Stimulated activated CD4-positive, alpha-beta T cell treated with anti-CD3 and anti-CD28 coated beads, Interleukin-1b, Interleukin-23, amount 100 ng/mL, for 48 hours (primary cell): ENCODE measurements at regions not wholly inside any gene's neighbourhood (a gene's known extent, or its start where the extent isn't known, plus 50 kb on each side); places are given as distances from the start of the nearest gene placed in this dataset.
"Not testable (repeated sequence)": the region's sequence is repeated elsewhere in the genome, so short reads cannot be mapped to it uniquely, and the experiment has no call there.

ENCODE experiments used
- DNase-seq: peaks from one replicate; pipeline ENCODE4 v3.0.0-alpha.2; 2020

DNA sequence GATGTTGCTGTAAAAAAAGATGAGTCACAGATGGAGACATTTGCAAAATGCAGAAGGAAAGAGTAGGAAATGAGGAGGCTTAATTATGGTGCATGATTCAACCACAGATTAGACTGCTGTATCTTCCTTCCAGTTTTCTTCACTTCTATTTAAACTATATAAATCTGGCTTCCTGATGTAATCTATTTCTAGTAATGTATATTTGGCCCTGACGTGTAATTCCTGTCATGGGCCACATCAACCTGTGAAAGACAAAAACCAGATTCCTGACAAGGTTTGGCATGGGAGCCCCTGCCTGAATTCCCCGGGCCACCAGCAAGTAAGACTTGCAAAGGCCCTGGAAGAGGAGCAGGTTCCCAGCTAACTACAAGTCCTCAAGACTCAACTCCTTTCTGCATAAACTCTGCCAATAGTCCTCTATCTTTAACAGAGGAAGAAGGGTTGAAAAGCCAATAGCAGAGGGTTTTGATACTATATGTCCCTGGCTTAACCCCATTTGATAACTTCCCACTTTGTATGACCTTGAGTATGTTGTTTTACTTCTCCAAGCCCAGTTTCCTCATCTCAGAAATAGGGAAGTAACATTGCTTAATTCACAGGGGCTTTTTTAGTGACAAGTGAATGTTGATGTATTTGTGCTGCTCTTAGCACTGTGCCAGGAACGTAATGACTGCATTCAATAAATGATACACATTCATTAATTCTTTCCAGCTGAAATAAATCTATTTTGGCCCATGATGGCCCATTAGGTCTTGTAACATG is 172.7 kb downstream of the SPRY2 start:
- DNase-seq: no peak

DNA sequence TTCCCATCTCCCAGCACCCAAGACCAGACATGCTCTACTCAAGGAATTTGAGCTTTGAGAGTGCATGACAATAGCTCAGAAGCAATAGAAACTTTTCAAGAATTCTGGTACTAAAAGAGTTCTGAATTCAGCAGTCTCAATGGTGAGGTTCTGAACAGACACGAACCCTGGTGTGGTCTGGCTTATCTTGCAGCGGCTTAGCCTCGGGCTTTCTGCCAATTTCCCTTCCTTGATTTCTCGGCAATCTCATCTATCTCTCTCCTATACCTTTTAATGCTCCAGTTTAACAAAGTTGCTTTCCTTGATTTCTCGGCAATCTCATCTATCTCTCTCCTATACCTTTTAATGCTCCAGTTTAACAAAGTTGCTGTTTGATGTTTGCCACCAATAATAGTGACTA is 174.6 kb downstream of the SPRY2 start:
- no peak for DNase-seq

DNA sequence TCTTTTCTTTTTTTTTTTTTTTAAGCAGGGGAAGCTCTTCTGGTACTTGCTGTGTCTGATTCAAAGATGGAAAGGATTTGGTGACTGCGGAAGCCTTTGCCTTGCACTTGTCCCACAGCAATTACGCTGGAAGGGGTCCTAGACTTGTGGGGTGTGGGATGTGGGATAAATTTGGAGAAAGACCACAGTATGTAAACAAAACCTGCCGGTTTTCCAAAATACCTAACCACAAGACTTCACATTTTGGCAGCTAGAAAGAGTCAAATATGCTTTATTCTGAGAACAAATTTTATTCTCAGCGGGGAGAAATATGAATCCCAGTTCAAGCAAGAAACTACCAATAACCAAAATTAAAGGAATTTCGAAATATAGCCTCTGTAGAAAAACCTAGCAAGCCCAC is 176.5 kb downstream of the SPRY2 start:
- DNase-seq: no peak

DNA sequence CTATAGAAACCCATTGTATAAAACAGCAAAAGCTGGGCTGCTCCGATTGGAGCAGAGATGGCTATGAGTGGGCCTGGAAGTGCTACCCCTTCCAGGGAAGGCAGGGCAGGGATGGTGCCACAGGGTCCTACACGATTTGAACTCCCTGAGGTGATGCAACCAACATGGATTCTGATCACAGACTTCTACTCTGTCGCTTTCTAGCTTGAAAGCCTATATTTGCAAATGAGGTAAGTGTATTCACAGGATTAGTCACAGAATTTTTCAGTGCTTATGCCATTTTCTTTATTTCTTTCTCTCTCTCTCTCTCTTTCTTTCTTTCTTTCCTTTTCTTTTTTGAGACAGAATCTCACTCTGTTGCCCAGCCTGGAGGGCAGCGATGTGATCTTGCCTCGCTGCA is 179.0 kb downstream of the SPRY2 start:
- DNase-seq: no peak

DNA sequence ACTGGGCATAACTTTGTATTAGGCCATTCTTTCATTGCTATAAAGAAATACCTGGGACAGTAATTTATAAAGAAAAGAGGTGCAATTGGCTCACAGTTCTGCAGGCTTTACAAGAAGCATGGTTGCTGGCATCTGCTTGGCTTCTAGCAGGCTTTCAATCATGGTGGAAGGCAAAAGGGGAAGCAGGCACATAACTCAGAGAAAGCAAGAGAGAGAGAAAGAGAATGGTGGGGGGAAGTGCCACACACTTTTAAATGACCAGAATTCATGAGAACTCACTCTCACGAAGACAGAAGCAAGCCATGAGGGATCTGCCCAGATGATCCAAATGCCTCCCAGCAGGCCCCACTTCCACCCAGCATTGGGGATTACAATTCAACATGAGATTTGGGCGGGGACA is 179.7 kb downstream of the SPRY2 start:
- no peak for DNase-seq

DNA sequence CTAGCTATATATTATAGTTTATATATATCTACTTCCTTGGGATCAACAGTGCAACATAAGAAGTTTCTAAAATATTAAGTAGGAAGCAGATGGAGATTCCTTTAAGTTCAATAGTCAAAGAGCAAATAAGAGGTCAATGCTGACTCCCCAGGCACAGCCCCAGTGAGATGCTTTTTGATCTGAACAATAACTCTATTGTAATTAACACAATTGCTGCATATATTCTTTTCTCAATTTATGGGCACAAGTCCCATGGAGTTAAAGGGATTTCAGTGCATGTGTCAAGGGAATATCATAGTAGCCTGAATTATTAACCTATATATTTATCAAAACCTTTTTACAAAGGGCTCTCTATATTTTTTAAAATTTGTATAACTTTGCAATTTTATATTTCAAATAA is 180.8 kb downstream of the SPRY2 start:
- no peak for DNase-seq

DNA sequence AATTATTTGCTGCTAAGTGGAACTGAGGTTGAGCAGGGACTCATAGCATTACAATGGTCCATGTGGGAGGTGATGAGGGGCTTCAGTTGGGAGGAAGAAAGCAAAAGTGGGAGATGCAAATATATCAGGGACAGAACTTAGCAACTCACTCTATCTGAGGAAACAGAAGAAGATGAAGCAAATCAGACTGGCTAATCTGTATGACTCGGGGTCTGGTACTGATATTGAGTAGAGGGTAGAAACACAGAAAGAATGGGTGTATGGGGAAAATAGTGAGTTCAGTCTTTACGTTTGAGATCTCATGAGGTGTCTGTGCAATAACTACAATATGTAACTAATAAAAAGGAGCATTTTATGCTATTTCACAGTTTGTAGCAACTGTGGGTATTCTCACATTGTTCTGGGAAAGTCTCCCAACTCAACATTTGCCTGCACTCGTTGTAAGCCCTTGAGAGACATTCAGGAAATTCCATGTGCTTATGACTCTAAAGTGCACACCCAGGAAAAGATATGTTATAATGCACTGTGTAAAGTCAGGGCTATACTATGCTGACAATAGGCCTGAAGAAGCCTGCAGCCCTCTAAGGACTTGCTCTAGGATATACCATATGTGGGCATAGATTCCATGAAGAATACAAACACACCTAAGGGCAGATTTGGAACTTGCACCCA is 183.5 kb downstream of the SPRY2 start:
- no peak for DNase-seq

DNA sequence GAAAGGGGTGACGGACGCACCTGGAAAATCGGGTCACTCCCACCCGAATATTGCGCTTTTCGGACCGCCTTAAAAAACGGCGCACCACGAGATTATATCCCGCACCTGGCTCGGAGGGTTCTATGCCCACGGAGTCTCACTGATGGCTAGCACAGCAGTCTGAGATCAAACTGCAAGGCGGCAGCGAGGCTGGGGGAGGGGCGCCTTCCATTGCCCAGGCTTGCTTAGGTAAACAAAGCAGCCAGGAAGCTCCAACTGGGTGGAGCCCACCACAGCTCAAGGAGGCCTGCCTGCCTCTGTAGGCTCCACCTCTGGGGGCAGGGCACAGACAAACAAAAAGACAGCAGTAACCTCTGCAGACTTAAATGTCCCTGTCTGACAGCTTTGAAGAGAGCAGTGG is 188.8 kb downstream of the SPRY2 start:
- not testable (repeated sequence) for DNase-seq

DNA sequence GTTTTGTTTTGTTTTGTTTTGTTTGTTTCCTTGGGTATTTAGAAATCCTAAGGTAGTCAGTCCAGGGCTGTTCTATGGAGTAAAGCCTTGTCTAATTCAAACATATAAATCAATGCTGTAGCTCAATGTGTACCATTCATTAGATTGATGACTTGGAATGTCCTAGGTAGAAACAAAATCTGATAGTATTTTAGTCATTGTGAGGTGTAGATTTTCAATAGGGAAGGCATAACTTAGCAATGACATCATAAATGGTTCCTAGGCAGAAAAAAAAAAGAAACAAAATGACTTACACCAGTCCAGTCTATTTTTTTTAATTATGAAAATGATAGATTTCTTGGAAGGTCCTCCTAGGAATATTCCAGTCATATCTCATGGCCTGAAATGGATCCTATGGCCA is 189.9 kb downstream of the SPRY2 start:
- no peak for DNase-seq

DNA sequence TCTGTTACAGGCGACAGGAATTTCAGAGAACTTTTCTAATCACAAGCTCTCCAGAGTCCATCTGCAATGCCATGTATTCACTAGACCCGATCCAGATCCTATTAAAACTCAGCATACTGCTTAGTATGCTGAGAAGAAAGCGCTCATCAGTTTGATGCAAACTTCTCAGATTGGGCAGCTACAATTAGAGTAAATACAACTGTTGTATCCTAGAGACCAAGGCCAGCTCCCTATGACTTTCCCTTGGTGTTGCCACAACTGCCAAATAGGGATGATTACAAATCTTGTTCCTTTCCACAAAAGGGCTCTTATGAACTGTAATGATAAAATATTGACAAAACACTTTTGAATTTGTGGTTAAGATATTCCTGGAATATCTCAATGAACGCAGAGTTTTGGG is 191.2 kb downstream of the SPRY2 start:
- no peak for DNase-seq

DNA sequence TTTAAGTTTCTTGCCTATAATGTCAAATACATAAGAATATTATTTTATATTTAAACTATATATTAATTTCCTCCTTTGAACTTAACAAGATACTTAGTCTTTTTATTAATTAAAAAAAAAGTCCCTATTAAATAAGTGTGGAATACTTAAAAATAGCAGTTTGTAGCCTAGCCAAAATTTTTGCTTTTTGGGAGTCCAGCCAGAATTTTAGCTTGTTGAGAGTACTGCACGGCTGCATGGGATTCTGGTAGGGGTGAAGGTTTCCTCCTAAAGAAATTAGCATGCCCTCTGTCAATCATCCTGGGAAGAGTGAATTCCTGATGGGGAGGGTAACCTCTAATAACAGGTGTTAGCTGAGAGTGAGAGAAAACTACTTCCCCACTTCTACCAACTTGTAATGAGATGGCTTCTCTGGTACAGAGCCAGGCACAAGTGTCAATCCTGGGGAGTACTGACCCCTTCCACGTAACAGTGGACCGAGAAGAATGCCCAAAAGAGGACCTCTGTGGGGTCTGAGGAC is 195.7 kb downstream of the SPRY2 start:
- no peak for DNase-seq

DNA sequence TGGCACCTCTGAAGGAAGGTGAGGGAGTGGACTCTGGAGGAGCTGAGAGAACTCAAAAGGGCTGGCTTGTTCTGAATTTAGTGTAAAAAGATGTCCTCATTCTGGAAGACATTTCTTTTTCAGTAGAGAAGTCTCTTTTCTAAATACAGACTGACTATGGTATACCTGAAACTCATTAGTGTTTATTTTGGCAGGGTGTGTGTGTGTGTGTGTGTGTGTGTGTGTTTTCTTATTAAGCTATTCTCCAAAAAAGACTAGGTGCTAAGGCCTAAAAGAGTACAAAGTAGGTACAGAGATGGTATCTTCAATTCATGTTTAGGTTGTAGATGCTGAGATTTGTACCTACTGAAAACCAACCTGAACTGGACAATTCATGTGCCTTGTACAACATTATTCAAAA is 196.4 kb downstream of the SPRY2 start:
- no peak for DNase-seq

DNA sequence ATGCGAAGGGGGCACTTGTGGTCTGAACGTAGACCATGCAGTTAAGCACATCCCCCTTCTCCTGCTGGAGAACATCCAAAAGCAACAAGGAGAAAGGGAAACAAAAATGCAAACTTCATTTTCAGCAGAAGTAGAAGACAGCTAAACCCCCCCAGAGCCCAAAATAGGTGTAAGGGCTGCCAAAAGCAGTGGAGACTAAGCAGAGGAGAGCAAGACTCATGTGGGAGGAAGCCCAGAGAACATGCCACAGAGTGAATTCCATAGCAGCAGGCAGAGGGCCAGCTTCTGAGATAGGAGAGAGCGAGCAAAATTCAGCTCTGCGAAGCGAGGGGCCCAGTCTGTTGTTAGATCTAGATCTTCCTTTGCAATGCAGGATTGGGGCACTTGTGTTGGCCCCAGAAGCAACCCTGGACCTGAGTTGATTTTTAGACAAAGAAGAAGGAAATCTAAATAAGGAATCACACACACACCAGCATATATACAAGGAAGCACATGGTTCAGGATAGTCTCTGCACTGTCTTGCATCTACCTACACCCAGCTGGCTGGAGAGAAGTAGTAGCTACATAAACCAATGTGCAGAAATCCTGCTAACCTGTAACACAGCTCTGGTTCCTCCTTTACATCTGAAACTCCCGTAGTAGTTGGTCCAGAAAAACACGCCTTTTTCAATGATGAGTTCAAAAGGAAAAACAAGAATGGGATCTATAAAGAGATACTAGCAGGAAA is 199.6 kb downstream of the SPRY2 start:
- DNase-seq: no peak

DNA sequence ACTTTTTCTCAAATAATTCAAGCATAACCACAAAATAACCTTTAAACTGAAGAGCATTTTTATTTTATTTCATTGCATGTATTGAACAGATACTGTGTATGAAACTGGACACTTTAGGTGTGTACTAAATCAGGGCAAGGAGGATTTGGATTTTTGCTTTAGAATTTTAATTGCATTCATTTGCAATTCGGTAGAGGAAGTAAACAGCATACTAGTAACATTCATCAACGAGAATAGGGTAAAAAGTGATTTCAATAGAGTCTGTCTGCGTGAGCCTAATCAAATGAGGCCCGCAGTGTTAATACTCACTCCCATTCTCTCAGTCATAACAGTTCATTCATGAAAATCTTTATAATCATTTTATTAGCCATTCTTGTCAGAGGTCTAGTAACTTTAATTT is 200.2 kb downstream of the SPRY2 start:
- no peak for DNase-seq

DNA sequence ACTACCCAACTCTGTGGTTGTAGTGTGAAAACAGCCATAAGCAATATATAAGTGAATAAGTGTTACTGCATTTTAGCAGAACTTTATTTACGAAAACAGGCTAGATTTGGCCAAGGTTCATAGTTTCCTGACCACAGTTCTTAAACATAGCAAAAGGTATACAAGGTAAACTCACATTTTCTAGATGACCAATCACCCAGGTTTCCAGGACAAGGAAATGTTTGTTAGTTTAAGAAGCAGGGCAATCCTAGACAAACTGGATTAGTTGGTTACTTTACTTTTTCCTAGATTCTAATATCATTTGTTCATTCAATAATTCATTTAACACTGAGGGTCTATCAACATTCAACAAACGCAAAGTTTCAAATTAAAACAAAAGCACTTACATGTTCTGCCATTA is 201.7 kb downstream of the SPRY2 start:
- no peak for DNase-seq

DNA sequence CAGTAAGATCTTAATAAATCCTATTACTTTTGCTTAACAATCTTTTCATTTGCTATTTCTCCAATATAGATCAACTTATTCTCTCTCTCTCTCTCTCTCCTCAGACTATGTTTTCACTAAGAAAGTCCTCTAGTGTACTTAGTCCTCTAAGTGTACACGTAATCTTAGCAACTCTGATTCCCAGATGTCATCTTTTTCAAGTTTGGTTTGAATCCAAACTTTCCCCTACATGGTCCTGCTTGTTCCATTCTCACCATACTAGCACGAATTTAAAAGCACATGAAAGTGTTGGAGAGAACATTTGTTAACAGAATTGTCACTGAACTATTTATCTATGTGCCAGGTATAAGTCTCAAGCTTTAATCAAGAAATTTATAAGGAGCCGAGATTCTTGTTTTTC is 202.9 kb downstream of the SPRY2 start:
- DNase-seq: no peak

DNA sequence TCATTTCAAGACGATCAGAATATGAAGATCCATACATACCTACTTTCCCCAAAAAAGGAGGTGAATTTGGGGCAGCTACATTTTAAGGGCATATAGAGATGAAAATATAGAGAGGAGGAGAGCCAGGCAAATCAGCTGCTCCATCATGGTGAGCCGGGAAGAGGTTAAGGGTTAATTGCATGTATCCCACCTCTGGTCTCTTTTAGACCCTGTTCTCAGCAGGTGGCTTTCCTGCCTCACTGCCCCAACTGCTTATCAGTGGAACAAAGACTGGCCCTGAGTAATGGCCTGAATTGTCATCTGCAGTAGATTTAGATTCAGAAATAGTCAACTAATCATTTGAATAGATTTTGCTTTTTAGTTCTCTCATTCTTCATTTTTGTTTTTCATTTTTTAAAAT is 206.6 kb downstream of the SPRY2 start:
- no peak for DNase-seq

DNA sequence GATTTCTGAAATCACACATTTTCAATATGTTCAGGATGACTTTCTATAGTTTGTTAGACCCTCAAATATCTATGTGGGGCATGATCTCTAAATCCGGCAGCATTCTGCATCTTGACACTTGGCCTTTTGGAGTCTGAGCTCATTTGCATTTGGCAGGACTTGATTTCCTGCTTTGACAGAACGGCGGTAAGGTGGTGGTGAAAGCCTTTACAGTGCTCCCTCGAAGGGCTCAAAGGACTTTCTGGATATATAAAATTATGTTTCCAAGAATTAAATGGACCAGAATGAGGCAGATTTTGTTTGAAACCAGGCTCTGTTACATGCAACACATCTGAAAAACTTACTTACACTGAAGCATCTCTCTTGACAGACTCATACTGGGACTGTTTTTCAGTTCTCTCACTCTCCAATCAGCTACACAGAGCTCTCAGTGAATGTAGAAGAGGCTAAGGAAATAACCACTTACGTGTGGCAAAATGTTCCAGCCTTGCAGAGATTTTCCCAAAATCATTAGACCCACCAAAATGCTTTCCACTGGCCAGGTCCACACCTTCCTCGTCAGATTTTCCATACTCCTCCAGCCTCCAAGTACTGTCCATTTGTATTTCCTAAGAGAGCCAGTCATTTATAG is 207.2 kb downstream of the SPRY2 start:
- no peak for DNase-seq

DNA sequence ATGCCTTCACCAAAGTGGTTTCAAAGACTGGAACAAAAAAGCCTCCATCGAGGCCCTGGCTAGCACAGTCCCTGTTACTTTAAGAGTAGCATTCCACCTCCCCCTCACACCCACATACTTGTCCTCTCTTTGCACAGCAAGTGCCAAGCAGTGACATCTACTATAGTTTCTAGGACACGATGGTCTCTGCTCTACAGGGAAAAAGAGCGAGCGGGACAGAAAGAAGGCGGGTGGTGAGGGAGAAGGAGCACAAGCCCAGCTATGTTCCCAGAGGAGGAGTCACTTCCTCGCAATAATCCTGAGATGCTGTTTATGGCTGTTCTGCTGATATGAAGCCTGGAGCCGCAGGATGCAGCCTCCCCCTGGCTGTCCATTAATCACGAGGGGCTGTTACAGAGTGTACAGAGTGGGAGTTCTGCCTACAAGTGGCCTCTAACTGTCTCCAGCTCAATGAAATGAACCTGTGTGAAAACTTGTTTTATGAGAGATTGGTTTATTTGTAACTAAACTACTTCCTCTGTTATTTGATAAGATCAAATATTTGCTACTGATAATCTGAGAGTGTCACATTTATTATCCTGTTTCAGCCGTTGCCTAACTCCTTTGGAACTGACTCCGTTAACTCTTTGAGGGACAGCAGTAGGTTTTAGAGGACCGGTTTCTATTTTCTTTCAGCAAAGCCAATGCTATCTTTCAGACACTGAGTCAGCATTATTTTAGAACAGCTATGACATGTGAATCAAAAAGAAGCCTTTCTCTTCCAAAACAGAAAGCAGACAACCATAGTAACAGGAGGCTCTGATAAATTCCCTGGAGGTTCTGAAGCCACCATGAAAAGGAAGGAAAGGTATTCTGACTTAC is 208.0 kb downstream of the SPRY2 start:
- DNase-seq: no peak

DNA sequence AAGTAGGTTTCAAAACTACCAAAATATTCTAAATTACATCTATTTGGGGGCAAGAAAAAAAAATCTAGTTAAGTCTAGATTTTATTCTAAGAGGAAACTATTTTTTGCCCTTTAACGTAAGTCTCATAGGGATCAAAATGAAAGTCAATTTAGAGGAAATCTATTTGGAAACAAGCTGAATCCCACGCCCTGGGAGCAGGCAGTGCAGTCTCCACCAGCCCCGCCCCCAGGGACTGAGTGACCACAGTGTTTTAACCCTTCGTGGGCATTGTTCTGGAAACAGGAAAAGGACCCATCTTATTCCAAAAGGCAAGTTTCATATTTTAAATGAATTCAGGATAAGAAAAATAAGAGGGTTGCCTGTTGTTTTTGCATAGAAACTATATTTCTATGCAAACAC is 209.7 kb downstream of the SPRY2 start:
- DNase-seq: no peak

DNA sequence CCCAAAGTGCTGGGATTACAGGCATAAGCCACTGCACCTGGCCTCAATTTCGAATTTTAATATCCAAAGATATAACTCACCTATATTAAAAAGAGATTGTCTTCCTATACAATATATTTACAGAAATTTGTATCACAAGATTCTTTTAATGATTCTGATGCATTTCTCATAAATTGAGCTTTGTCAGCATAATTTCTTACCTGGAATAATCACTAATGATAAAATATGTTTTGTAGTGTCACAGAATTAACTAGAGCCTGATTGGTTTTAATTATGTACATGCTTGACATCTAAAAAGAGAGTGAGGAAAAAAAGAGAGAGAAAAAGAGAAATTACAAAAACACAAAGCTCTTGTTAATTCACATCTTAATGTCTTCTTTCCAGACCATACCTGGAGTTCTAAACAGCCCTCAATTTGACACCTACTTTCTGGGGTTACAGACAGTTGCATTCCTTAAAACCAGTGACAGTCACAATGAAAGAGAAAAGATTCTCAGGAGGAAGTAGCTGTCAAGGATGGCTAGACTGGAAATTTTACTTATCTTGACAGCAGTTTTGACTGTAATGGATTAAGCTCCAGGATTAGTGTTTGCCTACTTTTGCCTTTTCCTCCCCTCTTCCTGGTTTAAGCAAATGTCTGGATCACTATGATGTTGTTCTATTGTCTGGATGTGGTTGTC is 214.4 kb downstream of the SPRY2 start:
- DNase-seq: no peak

DNA sequence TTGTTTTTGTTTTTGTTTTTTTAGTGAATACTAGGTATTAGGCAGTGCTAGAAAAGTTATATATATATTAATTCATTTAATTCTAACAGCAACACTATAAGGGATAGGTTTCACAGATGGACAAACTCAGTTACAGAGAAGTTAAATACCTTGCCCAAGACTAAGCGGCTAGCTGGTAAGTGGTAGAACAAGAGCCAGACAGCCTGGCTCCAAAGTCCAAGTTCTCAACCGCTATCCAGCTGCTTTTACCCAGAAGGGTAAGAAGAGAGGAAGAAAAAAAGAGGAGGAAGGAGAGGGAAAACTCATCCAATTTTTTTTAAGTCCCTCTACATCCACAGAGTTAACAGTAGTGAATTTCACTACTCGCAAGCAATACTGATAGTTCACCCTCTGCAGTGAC is 217.0 kb downstream of the SPRY2 start:
- DNase-seq: no peak
